A549 (cell line): ENCODE measurements at regions not wholly inside any gene's neighbourhood (a gene's known extent, or its start where the extent isn't known, plus 50 kb on each side); places are given as distances from the start of the nearest gene placed in this dataset.

Source experiments
- CBX2 ChIP-seq: fragments of 200-600 bp; sonication (generic); IDR thresholded peaks from 2 replicates; pipeline ENCODE4 v1.6.1; 2016; ENCODE audit warnings: low read depth, mild to moderate bottlenecking, borderline replicate concordance
- CEBPB ChIP-seq, 2 experiments: fragments of >200 bp in 1 of 2; sonication (Bioruptor Twin) in 1 of 2; formaldehyde crosslinking in 1 of 2; IDR thresholded peaks; 2 replicates each; pipeline ENCODE4 v1.6.1; 2012 to 2016
- CHD2 ChIP-seq: fragments of 150-350 bp; IDR thresholded peaks from 2 replicates; pipeline ENCODE4 v1.6.1; 2014; ENCODE audit warnings: low read length; ENCODE audit not compliant: partially characterized antibody
- EHF ChIP-seq: fragments of 250-450 bp; sonication (Bioruptor Pico); IDR thresholded peaks from 2 replicates; pipeline ENCODE4 v1.5.0; 2020; ENCODE audit warnings: mild to moderate bottlenecking
- EHMT2 ChIP-seq: fragments of 200-600 bp; sonication (generic); IDR thresholded peaks from 2 replicates; pipeline ENCODE4 v1.6.1; 2016; ENCODE audit warnings: antibody characterized with exemption, low read depth, mild to moderate bottlenecking, moderate library complexity
- EP300 ChIP-seq, 2 experiments: fragments of >200 bp; sonication (Bioruptor Twin); formaldehyde crosslinking; IDR thresholded peaks; 2 replicates in 1 of 2; 3 replicates in 1 of 2; pipeline ENCODE4 v1.6.1; 2016 to 2017
- FOSB ChIP-seq: fragments of 250-450 bp; sonication (Bioruptor Pico); IDR thresholded peaks from 2 replicates; pipeline ENCODE4 v1.5.0; 2020; ENCODE audit warnings: mild to moderate bottlenecking, moderate library complexity
- GATA3 ChIP-seq: IDR thresholded peaks from 2 replicates; pipeline ENCODE4 v1.6.1; 2012; ENCODE audit warnings: borderline replicate concordance
- HES2 ChIP-seq: fragments of >200 bp; sonication (Bioruptor Twin); formaldehyde crosslinking; IDR thresholded peaks from 2 replicates; pipeline ENCODE4 v1.6.1; 2016
- HEYL ChIP-seq: fragments of 250-450 bp; sonication (Bioruptor Pico); IDR thresholded peaks from 2 replicates; pipeline ENCODE4 v1.8.0; 2021; ENCODE audit warnings: mild to moderate bottlenecking, moderate library complexity
- JUN ChIP-seq, 2 experiments: fragments of >200 bp; sonication (Bioruptor Twin); formaldehyde crosslinking; IDR thresholded peaks; 2 replicates in 1 of 2; 3 replicates in 1 of 2; pipeline ENCODE4 v1.6.1; 2016 to 2017
- KDM1A ChIP-seq: fragments of 200-600 bp; sonication (generic); IDR thresholded peaks from 2 replicates; pipeline ENCODE4 v1.6.1; 2016; ENCODE audit warnings: low read depth, mild to moderate bottlenecking
- KDM5A ChIP-seq: fragments of 200-600 bp; sonication (generic); IDR thresholded peaks from 2 replicates; pipeline ENCODE4 v1.6.1; 2016; ENCODE audit warnings: antibody characterized with exemption, mild to moderate bottlenecking
- MAX ChIP-seq: IDR thresholded peaks from 2 replicates; pipeline ENCODE4 v1.6.1; 2012
- NFE2L2 ChIP-seq: fragments of 150-350 bp; conservative IDR thresholded peaks from 2 replicates; pipeline ENCODE4 v1.6.1; 2014; ENCODE audit warnings: low read length
- NR3C1 ChIP-seq: fragments of >200 bp; sonication (Bioruptor Twin); formaldehyde crosslinking; IDR thresholded peaks from 3 replicates; pipeline ENCODE4 v1.6.1; 2017
- PBX3 ChIP-seq: IDR thresholded peaks from 2 replicates; pipeline ENCODE4 v1.6.1; 2012
- POLR2A ChIP-seq: IDR thresholded peaks from 2 replicates; pipeline ENCODE4 v1.6.1; 2012; ENCODE audit warnings: mild to moderate bottlenecking, low read length
- POLR2AphosphoS2 ChIP-seq: conservative IDR thresholded peaks from 2 replicates; pipeline ENCODE4 v1.6.1; 2012; ENCODE audit warnings: low read length, improper control_type of control experiment, inconsistent platforms
- RAD21 ChIP-seq, 2 experiments: fragments of >200 bp in 1 of 2; sonication (Bioruptor Twin) in 1 of 2; formaldehyde crosslinking in 1 of 2; IDR thresholded peaks in 1 of 2; conservative IDR thresholded peaks in 1 of 2; 2 replicates in 1 of 2; 3 replicates in 1 of 2; pipeline ENCODE4 v1.6.1; 2012 to 2018; ENCODE audit warnings: inconsistent platforms in 1 of 2
- RARB ChIP-seq: fragments of 250-450 bp; sonication (Bioruptor Pico); IDR thresholded peaks from 2 replicates; pipeline ENCODE4 v1.8.0; 2021; ENCODE audit warnings: mild to moderate bottlenecking, moderate library complexity
- REST ChIP-seq: fragments of 200-600 bp; sonication (generic); IDR thresholded peaks from 2 replicates; pipeline ENCODE4 v1.6.1; 2016; ENCODE audit warnings: antibody characterized with exemption, mild to moderate bottlenecking, moderate library complexity
- RNF2 ChIP-seq: fragments of 200-600 bp; sonication (generic); IDR thresholded peaks from 2 replicates; pipeline ENCODE4 v1.6.1; 2016; ENCODE audit warnings: low read depth, mild to moderate bottlenecking, antibody characterized with exemption, moderate library complexity, borderline replicate concordance
- SMC3 ChIP-seq: fragments of >200 bp; sonication (Bioruptor Twin); formaldehyde crosslinking; IDR thresholded peaks from 3 replicates; pipeline ENCODE4 v1.6.1; 2018; ENCODE audit warnings: inconsistent platforms
- ZC3H11A ChIP-seq: fragments of 450-650 bp; IDR thresholded peaks from 2 replicates; pipeline ENCODE4 v1.6.1; 2014; ENCODE audit warnings: antibody characterized with exemption, mild to moderate bottlenecking
- TF ChIP-seq, protein P1 (sequence below): fragments of 250-450 bp; sonication (Bioruptor Pico); IDR thresholded peaks from 2 replicates; pipeline ENCODE4 v1.5.0; 2020; ENCODE audit warnings: low read depth, mild to moderate bottlenecking, moderate library complexity

DNA sequence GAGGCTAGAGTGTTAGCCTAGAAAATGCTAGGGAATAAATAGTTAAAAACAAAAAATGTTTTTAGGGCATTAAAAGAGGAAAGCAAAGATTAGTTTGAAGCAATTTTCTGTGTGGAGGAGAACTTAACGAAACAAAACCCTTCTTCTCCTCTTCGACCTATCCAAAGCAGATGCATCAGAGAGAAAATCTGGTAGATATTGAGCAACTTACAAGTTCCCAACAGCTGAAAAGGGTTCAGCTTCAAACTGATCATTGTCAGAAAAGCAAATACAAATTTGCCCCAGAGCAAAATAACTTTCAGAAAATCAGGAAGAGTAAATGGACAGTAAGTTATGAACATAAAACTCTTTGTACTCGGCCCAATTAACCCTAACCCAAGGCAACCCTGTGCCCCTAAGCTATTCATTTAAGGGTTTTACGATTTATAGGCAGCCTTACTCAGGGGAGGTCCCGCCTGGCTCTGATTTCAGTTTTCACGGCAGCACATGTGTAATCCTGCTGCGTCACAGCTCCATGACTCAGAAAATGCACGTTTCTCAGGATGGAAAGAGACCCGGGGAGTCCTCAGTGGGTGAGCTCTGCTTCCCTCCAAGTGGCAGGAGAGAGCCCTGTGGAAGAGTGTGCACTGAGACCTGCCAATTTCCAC, 405.7 kb upstream of the SALL1 start (continued):
- TF ChIP-seq REST (no peak), SMC3 (peak; percentile 44), NR3C1 (no peak), RAD21 (conservative IDR thresholded peaks at IDR 0.05 in 1 of 2, IDR thresholded peaks at IDR 0.05 in 1 of 2) (peak in 1 of 2 experiments; percentile 65; a peak in 3 of 5 replicates), CEBPB (IDR thresholded peaks at IDR 0.05) (peak; percentile 20 to 78; a peak in 3 of 4 replicates), KDM5A (no peak), MAX (peak; percentile 78), NFE2L2 (peak; percentile 22; the same call in 1 of the 2 replicates), POLR2AphosphoS2 (no peak), KDM1A (no peak), GATA3 (peak; percentile 88), HEYL (CRISPR knock-in tag) (no peak), CBX2 (no peak), EHF (no peak), ZC3H11A (no peak), PBX3 (peak; percentile 47; the same call in 1 of the 2 replicates), JUN (IDR thresholded peaks at IDR 0.05) (peak; percentile 84 to 93), RNF2 (no peak), FOSB (CRISPR knock-in tag) (no peak), RARB (no peak), EHMT2 (no peak), EP300 (IDR thresholded peaks at IDR 0.05) (peak; percentile 80 to 94), HES2 (no peak; the same call in 1 of the 2 replicates), POLR2A (no peak), CHD2 (no peak)
- TF ChIP-seq, protein P1, sequence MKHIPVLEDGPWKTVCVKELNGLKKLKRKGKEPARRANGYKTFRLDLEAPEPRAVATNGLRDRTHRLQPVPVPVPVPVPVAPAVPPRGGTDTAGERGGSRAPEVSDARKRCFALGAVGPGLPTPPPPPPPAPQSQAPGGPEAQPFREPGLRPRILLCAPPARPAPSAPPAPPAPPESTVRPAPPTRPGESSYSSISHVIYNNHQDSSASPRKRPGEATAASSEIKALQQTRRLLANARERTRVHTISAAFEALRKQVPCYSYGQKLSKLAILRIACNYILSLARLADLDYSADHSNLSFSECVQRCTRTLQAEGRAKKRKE (CRISPR knock-in tag), result no peak
